NCI-H1436 (cell line): ENCODE measurements at regions not wholly inside any gene's neighbourhood (a gene's known extent, or its start where the extent isn't known, plus 50 kb on each side); places are given as distances from the start of the nearest gene placed in this dataset.
A peak's percentile ranks its signal among the peaks of the same experiment; 100 is the strongest.

Experiments
- DNase-seq: peaks from one replicate; lab custom pipeline; 2025; lab: John Stamatoyannopoulos, UW

DNA sequence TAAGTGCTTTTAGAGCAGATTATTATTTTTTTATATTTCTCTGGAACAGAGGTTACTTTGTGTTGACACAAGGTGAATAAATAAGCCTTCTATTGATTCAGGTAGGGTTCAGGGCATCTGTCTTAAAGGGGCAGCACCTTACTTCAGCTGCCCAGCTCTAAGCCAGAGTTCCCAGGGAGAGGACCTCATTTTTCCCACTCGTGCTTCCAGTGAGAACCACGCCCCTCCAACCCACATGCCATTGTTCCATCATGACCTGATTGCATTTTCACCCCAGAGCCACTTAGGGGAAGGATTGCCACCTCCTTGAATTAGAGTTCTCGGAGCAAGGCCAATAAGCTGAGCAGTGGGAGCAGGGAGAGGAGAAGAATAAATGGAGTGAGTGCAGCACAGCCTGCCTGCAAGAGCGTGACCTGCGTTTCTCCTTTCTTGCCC, 104.3 kb upstream of the FRY start:
- DNase-seq, result no peak

DNA sequence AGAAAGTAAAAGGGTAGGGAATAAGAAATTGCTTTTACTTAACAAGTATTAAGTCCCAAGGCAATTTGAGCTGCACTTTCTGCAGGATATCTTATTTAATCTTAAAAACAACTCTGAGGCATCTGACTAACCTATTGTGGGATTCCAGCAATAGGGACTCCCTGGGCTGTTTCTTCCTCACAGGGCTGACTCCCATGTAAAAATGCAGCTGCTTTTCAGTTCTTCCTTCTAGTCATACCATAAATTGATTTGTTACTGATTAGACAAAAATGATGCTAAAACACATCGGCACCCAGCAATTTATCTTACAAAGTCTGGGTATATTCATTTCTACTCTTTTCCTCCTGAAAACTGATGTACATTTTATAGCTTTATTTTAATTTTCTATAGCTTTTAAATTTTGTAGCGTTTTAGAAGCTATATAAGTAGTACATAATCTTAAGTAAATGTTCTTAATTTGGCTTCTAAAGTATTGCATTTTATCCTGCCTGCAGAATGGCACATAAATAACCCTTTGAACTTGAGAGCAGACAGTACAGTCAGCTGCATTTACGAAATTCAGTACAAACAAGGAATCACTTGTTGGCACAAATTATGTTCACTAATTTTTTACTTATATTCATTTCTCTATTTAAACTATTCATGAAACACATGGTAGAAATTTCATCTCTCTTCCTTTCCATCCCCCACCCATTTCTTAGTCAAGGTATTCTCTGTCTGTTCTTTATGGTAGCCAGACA, 102.4 kb upstream of the FRY start:
- no peak for DNase-seq

DNA sequence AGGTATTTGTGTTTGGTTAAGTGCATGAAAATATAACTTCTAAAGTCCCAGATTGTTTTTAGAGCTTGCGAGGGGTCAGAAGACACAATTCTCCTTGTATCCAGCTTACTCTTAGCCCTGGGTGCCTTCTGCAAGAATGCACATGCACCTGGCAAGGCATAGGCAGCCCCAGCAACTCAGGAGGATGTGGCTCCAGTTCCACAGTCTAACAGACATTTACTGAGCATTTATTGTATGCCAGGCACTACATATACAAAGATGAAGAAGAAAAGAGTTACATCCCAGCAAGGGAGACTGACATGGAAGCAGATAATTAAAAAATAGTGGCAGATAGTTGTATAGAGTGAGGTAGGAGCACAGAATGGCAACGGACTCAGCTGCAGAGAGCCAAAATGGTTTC, 101.1 kb upstream of the FRY start:
- DNase-seq, result no peak

DNA sequence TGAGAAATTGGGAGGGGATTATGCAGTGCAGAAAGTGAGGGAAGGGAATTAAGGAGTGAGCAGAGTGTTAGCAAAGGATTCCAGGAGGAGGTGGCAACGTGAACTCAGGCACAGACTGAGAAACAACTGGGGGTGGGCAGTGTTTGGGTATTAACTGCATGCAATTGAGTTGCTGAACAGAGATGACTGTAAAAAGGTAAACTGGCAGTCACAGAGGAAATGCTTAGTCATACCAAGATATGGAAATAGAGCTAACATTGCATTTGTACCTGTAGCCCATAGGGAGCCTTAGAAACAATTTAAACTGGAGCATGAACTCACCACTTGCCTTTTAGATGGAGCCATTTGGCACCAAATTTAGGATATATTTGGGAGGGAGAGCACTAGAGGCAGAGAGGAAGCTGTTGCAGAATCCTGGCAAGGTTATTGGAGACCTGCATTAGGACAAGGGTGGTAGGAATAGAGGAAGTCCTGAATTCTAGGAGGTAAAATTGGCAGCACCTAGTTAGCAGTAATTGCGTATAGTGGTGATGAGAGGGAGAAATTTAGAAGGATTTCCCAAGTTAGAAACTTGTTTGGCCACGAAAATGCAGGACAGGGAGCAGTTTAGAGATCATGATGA, 100.6 kb upstream of the FRY start:
- no peak for DNase-seq

DNA sequence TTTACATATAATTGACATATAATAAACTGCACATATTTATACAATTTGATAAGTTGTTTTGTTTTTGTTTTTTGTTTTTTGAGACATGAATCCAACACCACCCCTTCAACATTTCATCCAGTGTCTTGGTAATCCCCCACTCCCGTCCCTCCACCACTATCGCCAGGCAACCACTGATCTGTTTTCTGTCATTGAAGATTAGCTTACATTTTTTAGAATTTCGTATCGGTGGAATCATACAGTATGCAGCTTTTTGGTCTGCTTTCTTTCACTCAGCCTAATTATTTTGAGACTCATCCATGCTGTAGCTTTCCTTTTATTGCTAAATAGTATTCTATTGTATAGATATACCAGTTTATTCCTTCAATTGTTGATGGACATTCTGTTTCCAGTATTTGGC, 94.1 kb upstream of the FRY start:
- DNase-seq, result no peak

DNA sequence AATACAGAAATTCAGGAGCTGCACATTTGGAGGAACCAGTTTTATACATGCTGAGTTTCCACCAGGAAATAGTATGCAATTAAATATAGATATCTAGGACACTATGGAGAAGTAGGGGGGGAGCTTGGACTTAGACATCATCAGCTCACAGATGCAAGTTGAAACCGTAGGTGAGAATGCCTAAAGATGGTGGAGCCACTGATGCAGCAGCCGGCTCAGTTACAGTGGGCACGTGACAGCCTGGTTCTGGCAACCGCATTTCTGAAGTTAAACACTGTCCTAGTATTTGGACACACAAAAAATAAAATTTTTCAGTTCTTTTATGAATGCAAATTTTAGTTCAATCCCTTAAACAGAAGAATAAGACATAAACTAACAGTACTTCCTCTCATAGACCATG, 91.5 kb upstream of the FRY start:
- DNase-seq, result no peak

DNA sequence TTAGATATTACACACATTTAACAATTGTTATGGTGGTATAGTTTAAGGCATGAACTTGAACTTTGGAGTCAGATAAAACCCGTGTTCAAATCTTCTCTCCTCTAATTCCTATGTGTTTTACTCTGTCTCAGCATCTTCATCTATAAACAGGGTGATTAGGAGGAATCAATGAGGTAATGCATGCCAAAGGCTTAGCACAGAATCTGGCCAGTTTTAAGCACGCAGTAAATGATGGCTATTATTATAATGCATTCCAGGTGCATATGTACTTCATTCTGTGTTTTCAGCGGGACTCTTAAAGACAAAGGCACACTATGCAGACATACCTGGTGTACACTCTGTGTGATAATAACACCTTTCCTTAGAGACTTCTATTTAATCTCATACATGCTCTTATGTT, 88.0 kb upstream of the FRY start:
- no peak for DNase-seq

DNA sequence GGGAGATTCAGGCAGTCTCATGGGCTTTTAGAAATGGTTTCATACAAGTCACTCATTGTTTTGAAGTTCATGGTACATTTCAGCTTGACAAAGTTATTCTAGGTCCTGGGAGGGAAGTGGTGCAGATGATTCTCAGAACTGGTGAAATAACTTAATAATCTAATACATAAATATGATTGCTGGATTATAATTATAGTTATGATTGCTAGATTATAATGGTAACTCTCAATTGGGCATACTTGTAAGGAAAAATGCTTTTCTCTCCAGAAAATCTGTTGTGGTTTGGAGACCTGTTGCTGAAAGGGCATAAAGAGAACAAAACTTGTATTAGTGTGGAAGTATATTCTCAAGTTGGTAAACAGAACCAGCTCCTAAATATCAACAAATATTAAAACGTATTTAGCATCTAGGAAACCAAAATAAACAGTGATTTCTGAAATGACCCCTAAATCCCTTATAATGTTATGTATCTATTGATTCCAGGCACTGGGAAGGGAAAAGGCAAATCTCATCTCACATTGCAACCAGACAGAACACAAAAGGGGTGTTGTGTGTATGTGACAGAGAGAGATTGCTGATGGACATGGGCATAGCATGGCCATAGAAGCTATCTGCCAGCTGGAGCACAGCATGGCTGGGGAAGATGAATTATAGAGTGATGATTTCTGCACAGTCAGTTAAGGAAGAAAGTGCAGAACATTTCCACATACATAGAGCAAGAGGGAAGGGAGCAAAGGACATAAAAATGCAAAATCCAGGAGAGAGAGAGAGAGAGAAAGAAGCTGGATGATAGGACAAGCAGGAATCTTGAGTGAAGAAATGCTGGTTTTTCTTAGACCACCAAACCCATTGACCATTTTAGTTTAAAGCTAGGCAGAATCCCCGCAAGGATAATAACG, 87.1 kb upstream of the FRY start:
- DNase-seq, result no peak

DNA sequence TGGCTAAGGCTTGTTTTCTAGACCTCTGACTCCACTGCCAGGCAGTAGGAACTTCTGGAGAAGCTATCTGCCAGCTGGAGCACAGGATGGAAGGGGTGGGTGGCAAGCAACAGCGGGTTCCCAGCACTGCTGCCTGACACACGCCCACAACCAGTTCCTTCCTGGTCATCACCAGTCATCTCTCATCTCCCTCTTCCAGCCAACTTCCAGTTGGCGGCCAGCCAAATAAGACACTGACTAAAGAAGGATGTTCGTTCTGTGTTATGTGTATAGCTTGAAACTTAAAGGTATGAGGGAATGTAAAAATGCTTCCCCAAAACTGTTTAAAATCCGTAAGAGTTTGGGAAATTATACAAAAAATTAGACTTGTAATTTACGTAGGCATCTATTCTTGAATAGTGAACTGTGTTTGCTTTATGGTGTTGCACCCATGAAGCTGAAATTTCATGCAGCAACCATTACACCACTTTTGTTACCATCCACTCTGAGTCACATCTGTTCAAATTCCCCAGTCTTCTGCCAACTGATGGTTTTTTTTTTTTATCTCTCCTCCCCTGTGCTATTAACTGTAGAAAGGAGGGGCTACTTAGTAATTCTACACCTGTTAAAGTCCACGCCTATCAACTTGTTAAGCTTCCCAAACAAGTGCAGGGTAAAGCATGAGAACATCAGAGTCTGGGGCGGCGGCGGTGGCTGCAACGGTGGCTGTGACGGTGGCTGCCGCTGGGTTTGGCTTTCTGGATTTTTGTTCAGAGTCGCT, 86.2 kb upstream of the FRY start:
- DNase-seq, result peak; percentile 30

DNA sequence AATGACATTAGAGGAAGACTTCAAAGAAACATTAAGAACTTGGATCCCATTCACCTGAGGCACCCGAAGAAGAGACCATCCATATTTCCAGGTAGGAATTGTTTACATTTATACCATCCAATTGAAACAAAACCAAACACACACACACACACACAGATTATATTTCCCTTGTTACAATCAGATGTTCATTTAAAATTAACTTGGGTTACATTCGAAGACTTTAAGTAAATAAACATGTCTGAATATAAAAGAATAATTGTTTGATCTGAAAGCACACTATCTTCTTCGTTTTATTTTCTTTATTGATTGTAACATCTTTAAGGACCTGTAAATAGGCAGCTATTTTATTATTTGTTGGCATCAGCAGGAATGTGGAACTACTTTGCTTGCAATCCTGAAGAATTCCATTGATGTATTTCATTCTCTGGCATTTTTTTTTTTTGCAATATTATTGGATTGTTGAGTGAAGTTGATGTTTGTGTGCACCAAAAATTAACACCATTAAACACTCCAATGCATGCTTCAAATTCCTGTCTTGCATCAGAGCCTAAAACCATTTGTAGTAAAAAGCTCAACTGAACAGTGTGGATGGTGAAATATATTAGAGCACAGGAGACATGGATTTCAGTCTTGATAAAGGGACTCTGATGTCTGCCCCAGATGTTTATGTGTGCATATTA, 85.3 kb upstream of the FRY start:
- DNase-seq, result no peak

DNA sequence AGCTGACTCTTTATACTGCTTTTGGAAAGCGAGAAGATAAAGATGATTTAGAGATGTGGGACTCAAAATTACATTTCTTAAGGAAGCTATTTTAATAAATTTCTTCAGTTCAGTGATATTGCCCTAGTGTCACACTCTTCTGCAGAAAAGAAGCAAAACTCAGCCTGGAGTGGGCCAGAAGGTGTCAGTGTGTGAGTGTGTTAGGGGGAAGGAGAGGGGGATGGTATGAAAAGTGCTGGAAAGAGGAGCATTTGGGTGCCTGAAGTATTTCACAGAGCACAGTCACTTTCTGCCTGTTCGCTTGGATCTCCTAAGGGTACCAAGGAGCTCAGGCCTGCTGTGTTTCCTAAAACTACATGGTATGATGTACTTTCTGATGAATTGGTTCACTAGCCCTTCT, 84.5 kb upstream of the FRY start:
- no peak for DNase-seq

DNA sequence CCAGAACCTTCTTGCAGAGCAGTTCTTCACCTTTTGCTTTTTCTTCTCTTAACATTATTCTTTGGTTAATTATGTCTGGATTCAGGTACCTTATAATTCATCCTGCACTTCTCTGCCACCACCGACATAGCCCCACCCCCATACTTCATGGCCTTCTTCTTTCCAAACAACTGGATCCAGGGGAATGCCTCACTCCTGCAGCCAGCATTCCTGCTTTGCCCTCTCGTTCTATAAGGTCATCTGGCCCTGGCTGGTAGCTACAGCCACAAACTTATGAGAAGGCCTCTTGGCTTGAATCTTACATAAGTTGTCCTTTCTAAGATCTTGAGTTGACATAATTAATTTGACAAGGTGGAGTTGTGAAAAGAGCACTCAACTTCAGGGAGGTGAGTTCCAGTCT, 84.1 kb upstream of the FRY start:
- no peak for DNase-seq

DNA sequence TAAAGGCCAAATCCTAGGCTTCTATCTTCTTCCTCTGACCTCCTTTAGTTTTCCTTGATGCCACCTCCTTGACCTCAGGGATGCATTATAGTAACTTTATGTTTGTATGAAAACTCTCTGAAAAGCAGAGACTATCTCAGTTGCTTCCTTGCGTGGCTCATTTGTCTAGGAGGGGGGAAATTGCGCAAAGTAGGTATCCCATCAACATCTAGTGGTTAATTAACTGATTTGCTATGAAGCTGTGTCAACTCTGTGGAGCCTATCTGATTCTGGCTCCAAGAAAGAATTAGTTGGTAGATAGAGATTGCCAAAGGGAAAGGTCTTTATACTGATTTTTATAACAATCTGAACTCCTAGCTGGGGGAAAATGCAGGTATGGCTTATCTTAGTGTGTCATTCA, 82.1 kb upstream of the FRY start:
- DNase-seq, result no peak

DNA sequence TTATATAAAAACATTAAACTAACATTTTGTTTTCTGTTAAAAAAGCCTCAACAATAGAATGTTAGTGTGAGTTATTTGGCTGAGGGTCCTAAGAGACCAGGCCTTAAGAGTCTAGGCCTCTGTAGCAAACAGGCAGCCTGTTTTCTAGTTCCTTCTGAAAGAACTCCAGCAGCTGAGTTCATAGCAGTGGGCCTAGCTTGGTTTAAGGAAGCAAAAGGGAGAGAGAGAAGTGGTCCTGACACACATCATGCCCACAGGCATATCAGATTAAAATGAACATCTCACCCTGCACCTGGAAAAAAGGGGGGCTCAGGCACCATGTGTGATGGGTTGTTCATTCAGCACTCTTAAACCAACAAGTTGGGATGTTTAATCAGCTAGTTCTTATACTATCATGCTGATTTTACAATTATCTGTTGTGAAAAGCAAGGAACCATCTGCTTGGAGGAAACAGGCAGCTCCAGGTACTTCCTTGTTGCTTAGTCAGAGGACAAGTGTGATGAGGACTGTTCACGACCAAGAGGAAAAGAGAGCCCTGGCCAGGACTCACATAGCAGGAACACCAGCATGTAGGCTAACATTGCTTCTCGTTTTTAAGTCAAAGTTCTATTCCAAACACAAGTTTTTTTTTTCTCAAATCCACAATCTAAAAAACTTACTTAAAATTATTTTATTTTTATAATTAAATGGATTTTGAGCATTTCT, 81.3 kb upstream of the FRY start:
- no peak for DNase-seq

DNA sequence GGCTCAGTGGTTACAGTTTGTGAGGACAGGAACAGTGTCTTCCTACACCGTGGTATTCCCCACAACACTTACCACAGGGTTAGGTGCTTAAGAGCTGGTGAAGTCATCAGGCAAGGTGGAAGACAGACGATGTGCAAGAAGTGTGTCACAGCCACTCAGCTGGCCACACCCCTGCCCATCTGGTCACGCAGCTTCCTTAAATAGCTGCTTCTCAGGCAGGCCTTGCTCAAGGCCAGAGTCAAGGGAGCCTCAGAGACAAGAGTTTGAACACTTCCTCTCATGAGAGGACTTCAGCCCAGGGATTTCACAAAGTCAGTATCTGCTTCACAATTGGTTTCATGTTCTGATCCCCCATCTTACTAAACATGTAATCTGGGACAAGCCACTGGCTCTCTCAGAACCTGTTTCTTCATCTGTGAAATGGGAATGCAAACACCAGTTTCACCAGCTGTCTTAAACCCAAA, 80.3 kb upstream of the FRY start:
- DNase-seq, result no peak

DNA sequence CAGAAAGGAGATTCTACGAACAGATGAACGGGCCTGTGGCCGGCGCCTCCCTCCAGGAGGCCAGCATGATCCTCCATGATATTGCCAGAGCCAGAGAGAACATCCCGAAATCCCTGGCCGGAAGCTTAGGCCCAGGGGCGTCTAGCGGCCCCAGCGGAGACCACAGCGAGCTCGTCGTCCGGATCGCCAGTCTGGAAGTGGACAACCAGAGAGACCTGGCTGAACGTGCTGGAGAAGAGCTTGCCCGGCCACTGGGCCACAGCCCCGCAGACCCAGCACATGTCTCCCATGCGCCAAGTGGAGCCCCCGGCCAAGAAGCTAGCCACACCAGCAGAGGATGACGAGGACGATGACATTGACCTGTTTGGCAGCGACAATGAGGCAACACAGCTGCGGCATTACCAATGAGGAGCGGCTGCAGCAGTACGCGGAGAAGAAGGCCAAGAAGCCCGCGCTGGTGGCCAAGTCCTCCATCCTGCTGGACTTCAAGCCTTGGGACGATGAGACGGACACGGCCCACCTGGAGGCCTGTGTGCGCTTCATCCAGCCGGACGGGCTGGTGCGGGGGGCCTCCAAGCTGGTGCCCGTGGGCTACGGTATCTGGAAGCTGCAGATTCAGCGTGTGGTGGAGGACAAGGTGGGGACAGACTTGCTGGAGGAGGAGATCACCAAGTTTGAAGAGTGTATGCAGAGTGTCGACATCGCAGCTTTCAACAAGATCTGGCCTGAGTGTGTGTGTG, 78.8 kb upstream of the FRY start:
- DNase-seq, result no peak

DNA sequence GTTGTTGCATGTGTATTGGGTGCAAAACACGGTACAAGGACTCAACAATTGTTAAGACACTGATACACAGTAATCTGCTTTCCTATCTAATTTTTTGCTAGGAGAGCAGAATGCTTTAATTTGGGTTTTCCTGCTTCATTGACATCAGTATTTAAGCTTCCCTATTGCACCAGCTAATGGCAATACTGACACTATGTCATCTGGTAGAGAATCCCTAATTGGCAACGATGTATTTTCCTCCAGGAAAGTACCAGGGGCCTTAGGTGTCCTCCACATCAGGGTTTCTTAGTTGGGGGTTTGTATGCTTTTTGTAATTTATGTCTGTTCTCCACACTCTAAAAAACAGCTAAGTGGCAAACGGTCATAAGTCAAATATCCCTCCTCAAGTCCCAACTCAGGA, 76.5 kb upstream of the FRY start:
- DNase-seq, result no peak

DNA sequence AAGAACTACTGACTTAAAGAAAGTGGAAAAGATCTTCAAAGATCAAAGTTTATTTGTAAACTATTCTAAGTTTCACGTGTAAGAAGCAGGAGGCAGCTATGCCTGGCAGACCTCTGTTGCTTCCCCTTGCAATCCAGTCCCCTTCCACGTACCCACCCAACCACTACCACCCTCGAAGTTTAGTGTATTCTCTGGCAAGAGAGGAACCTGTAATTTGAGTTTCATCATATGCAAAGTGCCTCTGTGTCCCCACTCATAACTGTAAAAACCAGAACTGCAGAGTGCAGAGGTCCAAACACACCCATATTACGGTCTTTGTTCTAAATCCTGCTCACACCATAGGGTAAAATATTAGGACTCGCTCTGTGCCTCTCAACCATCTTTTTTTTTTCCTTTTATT, 75.8 kb upstream of the FRY start:
- no peak for DNase-seq

DNA sequence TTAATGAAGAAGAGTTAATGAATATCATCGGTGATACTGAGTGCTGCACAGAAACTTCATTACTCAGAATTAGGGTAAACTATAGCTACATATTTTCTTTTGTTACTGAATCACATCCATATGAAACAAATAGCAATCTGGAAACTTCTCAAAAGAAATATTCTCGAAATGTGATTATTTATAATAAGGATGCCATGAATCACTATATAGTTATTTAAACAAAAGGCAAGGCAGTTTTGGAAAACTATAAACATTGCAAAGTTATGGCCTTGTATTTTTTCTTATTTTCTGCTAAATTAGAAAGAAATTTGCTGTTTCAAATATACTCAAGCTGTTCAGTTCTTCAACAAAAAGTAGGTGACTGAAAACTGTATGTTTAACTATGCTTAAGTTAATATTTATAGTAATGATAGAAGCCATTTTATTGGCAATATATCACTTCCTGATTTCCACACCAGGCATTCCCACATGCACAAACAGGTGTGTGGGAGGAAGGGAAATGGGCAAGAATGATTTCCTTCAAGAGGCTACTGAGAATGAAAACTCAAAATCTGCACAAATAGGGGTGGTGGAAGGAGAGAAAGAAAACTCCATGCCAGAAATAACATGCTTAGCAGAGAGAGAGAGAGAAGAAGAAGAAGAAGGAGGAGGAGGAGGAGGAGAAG, 74.5 kb upstream of the FRY start:
- DNase-seq, result no peak

DNA sequence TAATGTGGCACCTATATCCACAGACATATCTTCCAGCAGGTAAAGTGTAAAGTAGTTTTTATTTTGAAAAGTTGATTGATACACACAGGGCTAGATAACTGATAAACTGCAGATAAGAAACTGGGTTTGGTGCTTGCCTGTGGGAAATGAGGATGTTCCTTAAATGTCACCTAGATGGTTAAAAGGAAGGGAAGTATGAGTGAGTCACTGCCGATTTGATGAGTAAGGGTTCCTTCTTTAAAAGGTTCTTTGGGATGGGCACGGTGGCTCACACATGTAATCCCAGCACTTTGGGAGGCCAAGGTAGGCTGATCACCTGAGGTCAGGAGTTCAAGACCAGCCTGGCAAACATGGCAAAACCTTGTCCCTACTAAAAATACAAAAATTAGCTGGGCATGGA, 73.8 kb upstream of the FRY start:
- DNase-seq, result no peak
